ENCODE measurements at regions not wholly inside any gene's neighbourhood (a gene's known extent, or its start where the extent isn't known, plus 50 kb on each side); places are given as distances from the start of the nearest gene placed in this dataset.

DNA sequence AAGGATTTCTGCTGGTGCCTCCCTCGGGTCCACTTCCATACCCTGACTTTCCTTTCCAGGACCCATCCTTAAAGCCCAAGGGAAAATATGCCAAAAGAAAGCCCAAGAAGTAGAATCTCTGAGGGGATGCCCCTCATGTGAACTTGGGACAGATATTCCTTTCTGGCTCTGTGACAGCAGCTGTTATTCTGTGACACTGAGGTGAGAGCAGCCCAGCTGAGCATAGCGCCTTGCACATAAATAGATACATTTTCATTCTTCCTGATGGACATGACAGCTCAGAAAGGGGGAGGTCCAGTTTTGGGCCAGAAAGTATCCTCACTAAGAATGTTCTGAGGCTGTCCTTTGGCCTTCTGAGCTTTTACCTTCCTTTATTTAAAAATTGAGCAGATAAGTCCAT lies 353.2 kb downstream of the SAMD5 start:
- ChIA-PET CTCF (no interaction called here), POLR2A (no interaction called here)
- Mint-ChIP-seq H3K9me3 (no peaks in the 10 kb centered on the region), H3K27me3 (ENCODE audit: low read depth) (no peaks in the 10 kb centered on the region), H3K27ac (no peak overlapping the region), H3K4me1 (peaks cover 12% of the 10 kb centered on the region), H3K4me3 (no peak overlapping the region), H3K36me3 (no peaks in the 10 kb centered on the region)
- DNase-seq (ENCODE audit: low spot score) (no peak), ATAC-seq (no peak)
- TF ChIP-seq KAT7 (CRISPR knock-in tag; IDR thresholded peaks at IDR 0.05; ENCODE audit: borderline replicate concordance) = no peak
- TF ChIP-seq MYBL2 (CRISPR knock-in tag; IDR thresholded peaks at IDR 0.05) = no peak
- no peak for TF ChIP-seq ZNF219 (CRISPR knock-in tag; IDR thresholded peaks at IDR 0.05; ENCODE audit: borderline replicate concordance)
- no peak for TF ChIP-seq PRRX2 (CRISPR knock-in tag; IDR thresholded peaks at IDR 0.05)
- TF ChIP-seq, protein P1, sequence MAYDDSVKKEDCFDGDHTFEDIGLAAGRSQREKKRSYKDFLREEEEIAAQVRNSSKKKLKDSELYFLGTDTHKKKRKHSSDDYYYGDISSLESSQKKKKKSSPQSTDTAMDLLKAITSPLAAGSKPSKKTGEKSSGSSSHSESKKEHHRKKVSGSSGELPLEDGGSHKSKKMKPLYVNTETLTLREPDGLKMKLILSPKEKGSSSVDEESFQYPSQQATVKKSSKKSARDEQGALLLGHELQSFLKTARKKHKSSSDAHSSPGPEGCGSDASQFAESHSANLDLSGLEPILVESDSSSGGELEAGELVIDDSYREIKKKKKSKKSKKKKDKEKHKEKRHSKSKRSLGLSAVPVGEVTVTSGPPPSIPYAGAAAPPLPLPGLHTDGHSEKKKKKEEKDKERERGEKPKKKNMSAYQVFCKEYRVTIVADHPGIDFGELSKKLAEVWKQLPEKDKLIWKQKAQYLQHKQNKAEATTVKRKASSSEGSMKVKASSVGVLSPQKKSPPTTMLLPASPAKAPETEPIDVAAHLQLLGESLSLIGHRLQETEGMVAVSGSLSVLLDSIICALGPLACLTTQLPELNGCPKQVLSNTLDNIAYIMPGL (CRISPR knock-in tag; IDR thresholded peaks at IDR 0.05) = no peak
- no peak for TF ChIP-seq MXD4 (CRISPR knock-in tag; IDR thresholded peaks at IDR 0.05; ENCODE audit: borderline replicate concordance)
- TF ChIP-seq GTF2I (CRISPR knock-in tag; conservative IDR thresholded peaks at IDR 0.05) = no peak
- TF ChIP-seq, protein P2, sequence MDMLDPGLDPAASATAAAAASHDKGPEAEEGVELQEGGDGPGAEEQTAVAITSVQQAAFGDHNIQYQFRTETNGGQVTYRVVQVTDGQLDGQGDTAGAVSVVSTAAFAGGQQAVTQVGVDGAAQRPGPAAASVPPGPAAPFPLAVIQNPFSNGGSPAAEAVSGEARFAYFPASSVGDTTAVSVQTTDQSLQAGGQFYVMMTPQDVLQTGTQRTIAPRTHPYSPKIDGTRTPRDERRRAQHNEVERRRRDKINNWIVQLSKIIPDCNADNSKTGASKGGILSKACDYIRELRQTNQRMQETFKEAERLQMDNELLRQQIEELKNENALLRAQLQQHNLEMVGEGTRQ (CRISPR knock-in tag; IDR thresholded peaks at IDR 0.05) = no peak
- no peak for TF ChIP-seq FOXJ3 (CRISPR knock-in tag; IDR thresholded peaks at IDR 0.05; ENCODE audit: borderline replicate concordance)
- no peak for TF ChIP-seq TP53 (CRISPR knock-in tag; IDR thresholded peaks at IDR 0.05)
- no peak for TF ChIP-seq ZNF138 (CRISPR knock-in tag; conservative IDR thresholded peaks at IDR 0.05)
- TF ChIP-seq NFATC4 (CRISPR knock-in tag; IDR thresholded peaks at IDR 0.05) = no peak
- no peak for TF ChIP-seq TEAD4 (CRISPR knock-in tag; IDR thresholded peaks at IDR 0.05)
- TF ChIP-seq, protein P3, sequence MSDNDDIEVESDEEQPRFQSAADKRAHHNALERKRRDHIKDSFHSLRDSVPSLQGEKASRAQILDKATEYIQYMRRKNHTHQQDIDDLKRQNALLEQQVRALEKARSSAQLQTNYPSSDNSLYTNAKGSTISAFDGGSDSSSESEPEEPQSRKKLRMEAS (CRISPR knock-in tag; IDR thresholded peaks at IDR 0.05) = no peak
- no peak for TF ChIP-seq NFYB (CRISPR knock-in tag; conservative IDR thresholded peaks at IDR 0.05; ENCODE audit: low read depth)
- TF ChIP-seq, protein P4, sequence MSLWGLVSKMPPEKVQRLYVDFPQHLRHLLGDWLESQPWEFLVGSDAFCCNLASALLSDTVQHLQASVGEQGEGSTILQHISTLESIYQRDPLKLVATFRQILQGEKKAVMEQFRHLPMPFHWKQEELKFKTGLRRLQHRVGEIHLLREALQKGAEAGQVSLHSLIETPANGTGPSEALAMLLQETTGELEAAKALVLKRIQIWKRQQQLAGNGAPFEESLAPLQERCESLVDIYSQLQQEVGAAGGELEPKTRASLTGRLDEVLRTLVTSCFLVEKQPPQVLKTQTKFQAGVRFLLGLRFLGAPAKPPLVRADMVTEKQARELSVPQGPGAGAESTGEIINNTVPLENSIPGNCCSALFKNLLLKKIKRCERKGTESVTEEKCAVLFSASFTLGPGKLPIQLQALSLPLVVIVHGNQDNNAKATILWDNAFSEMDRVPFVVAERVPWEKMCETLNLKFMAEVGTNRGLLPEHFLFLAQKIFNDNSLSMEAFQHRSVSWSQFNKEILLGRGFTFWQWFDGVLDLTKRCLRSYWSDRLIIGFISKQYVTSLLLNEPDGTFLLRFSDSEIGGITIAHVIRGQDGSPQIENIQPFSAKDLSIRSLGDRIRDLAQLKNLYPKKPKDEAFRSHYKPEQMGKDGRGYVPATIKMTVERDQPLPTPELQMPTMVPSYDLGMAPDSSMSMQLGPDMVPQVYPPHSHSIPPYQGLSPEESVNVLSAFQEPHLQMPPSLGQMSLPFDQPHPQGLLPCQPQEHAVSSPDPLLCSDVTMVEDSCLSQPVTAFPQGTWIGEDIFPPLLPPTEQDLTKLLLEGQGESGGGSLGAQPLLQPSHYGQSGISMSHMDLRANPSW (CRISPR knock-in tag; conservative IDR thresholded peaks at IDR 0.05; ENCODE audit: low read depth) = no peak
- TF ChIP-seq NFE2L1 (CRISPR knock-in tag; IDR thresholded peaks at IDR 0.05) = no peak

DNA sequence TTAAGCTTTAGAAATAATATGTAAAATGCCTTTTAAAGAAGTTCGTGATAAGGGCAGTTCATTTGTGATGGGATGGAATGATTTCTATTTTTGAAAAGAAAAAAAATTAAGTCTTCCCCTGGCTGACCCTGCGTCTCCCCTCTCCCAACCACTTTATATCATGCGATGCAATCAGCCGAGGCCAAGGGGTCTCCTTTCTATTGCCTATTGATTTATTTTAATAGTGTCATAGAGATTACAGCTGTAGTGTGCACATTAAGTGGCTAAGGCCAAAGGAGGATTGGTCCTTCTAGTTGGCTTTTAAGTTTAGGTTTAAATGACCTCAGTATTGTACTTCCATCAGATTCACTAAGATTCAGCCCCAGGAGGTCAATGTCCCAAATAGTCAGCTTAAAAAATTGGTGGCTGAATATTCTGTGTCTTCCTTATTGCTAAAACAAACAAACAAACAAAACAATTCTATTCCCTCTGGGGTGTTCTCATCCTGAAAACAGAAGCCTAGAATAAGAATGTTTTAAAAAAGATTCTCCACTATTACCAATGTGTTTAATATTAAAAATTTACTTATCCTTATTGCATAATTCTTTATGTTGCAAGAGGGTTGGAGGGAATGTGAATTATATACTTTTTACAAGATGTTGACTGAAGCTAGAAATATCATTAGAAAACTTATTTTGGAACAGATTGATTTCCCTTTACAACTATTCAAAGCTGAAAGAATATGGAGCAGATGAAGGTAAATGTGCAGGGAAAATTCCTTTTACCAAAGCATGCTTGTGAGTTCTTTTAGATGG lies 359.1 kb downstream of the SAMD5 start:
- ChIA-PET CTCF (interaction anchor here (0.6 kb wide), 1 partner anchor 79 kb away, joined by 3 read pairs; no protein-coding TSS in a partner anchor), POLR2A (no interaction called here)
- Mint-ChIP-seq H3K27me3 (ENCODE audit: low read depth) (no peaks in the 10 kb centered on the region), H3K4me1 (peaks cover 10% of the 10 kb centered on the region), H3K27ac (no peak overlapping the region), H3K9me3 (no peaks in the 10 kb centered on the region; the same call in 1 of the 2 replicates), H3K36me3 (no peaks in the 10 kb centered on the region), H3K4me3 (no peak overlapping the region)
- ATAC-seq = no peak
- DNase-seq (ENCODE audit: low spot score) = no peak
- TF ChIP-seq ZNF416 (CRISPR knock-in tag; IDR thresholded peaks at IDR 0.05) = no peak
- TF ChIP-seq, protein P5, sequence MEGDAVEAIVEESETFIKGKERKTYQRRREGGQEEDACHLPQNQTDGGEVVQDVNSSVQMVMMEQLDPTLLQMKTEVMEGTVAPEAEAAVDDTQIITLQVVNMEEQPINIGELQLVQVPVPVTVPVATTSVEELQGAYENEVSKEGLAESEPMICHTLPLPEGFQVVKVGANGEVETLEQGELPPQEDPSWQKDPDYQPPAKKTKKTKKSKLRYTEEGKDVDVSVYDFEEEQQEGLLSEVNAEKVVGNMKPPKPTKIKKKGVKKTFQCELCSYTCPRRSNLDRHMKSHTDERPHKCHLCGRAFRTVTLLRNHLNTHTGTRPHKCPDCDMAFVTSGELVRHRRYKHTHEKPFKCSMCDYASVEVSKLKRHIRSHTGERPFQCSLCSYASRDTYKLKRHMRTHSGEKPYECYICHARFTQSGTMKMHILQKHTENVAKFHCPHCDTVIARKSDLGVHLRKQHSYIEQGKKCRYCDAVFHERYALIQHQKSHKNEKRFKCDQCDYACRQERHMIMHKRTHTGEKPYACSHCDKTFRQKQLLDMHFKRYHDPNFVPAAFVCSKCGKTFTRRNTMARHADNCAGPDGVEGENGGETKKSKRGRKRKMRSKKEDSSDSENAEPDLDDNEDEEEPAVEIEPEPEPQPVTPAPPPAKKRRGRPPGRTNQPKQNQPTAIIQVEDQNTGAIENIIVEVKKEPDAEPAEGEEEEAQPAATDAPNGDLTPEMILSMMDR (IDR thresholded peaks at IDR 0.05) = no peak
- TF ChIP-seq ETV6 (CRISPR knock-in tag; IDR thresholded peaks at IDR 0.05) = no peak
- TF ChIP-seq, protein P6, sequence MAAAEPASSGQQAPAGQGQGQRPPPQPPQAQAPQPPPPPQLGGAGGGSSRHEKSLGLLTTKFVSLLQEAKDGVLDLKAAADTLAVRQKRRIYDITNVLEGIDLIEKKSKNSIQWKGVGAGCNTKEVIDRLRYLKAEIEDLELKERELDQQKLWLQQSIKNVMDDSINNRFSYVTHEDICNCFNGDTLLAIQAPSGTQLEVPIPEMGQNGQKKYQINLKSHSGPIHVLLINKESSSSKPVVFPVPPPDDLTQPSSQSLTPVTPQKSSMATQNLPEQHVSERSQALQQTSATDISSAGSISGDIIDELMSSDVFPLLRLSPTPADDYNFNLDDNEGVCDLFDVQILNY (CRISPR knock-in tag; IDR thresholded peaks at IDR 0.05) = no peak
- no peak for TF ChIP-seq ZNF219 (CRISPR knock-in tag; IDR thresholded peaks at IDR 0.05; ENCODE audit: borderline replicate concordance)
- TF ChIP-seq NFE2L1 (CRISPR knock-in tag; IDR thresholded peaks at IDR 0.05) = no peak
- TF ChIP-seq, protein P7, sequence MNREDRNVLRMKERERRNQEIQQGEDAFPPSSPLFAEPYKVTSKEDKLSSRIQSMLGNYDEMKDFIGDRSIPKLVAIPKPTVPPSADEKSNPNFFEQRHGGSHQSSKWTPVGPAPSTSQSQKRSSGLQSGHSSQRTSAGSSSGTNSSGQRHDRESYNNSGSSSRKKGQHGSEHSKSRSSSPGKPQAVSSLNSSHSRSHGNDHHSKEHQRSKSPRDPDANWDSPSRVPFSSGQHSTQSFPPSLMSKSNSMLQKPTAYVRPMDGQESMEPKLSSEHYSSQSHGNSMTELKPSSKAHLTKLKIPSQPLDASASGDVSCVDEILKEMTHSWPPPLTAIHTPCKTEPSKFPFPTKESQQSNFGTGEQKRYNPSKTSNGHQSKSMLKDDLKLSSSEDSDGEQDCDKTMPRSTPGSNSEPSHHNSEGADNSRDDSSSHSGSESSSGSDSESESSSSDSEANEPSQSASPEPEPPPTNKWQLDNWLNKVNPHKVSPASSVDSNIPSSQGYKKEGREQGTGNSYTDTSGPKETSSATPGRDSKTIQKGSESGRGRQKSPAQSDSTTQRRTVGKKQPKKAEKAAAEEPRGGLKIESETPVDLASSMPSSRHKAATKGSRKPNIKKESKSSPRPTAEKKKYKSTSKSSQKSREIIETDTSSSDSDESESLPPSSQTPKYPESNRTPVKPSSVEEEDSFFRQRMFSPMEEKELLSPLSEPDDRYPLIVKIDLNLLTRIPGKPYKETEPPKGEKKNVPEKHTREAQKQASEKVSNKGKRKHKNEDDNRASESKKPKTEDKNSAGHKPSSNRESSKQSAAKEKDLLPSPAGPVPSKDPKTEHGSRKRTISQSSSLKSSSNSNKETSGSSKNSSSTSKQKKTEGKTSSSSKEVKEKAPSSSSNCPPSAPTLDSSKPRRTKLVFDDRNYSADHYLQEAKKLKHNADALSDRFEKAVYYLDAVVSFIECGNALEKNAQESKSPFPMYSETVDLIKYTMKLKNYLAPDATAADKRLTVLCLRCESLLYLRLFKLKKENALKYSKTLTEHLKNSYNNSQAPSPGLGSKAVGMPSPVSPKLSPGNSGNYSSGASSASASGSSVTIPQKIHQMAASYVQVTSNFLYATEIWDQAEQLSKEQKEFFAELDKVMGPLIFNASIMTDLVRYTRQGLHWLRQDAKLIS (CRISPR knock-in tag; IDR thresholded peaks at IDR 0.05; ENCODE audit: borderline replicate concordance) = no peak
